GM18507 (cell line): ENCODE measurements at regions not wholly inside any gene's neighbourhood (a gene's known extent, or its start where the extent isn't known, plus 50 kb on each side); places are given as distances from the start of the nearest gene placed in this dataset.
"Not testable (repeated sequence)": the region's sequence is repeated elsewhere in the genome, so short reads cannot be mapped to it uniquely, and the experiment has no call there.

ENCODE experiments used
- DNase-seq: peaks from one replicate; pipeline ENCODE4 v3.0.0; 2011; ENCODE audit warnings: low read depth; ENCODE audit not compliant: insufficient read length; ENCODE audit errors: extremely low spot score
- FAIRE-seq: peaks from 2 replicates; lab custom pipeline; 2011; peaks lifted over from hg19 to GRCh38; lab: Jason Lieb, UNC

- no peak for DNase-seq
- no peak for FAIRE-seq
Observed at GRCh38 chr6:121627761-121628160, 192.3 kb downstream of the GJA1 start.

GRCh38 chr6:121630716-121631115, 195.3 kb downstream of the GJA1 start:
- FAIRE-seq, result no peak
- DNase-seq, result no peak

DNA sequence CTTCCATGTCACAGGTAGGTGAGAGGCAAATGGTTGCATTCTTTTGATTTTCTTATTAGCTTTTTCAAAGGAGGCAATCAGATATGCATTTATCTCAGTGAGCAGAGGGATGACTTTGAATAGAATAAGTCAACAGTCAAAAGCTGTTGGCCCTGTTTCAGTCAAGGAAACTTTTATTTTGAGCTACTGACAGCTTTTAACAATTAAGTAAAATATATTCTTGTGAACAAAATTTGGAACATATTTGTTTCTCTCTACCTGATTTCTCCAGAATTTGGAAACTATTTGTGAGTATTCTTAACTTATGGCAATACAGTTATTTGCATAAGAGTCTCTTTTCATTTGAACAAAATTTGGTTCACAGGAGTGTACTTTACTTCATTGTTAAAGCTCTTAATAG, 196.3 kb downstream of the GJA1 start:
- not testable (repeated sequence) for FAIRE-seq

DNA sequence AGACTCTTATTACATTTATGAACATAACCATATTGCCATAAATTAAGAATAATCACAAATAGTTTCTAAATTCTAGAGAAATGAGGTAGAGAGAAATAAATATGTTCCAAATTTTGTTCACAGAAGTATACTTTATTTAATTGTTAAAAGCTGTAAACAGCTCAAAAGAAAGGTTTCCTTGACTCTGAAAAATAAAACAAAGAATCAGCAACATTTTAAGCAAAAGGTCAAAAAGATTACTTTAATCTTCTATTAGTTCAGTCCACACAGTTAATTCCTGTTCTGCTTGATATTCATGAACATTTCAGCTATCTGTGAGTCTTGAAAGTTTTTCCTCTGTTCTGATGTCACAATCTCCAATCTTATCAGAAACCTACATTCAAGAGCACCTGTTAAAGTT, 197.9 kb downstream of the GJA1 start:
- FAIRE-seq, result no peak
- DNase-seq, result no peak

More for the DNA sequence above, 196.3 kb downstream of the GJA1 start:
- not testable (repeated sequence) for DNase-seq

- not testable (repeated sequence) for FAIRE-seq, DNase-seq
Observed at GRCh38 chr6:121634586-121634985, 199.1 kb downstream of the GJA1 start.

DNA sequence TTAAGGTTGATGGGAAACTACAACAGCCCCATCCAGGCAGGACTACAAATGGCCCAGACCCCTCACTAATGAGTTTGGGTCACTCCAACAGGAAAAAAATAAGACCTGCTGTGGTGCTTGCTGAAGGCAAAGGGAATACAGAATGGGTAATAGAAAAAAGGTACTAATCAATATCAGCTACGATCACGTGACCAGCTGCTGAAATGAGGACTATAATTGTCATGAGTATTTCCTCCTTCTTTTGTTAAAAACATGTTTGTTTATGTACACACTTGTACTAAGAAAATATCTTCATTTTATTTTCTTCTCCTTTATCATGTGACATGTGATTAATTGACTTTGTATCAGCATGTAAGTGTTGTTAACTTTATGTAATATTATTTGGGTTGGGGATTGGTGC, 199.9 kb downstream of the GJA1 start:
- DNase-seq (no peak), FAIRE-seq (no peak)

DNA sequence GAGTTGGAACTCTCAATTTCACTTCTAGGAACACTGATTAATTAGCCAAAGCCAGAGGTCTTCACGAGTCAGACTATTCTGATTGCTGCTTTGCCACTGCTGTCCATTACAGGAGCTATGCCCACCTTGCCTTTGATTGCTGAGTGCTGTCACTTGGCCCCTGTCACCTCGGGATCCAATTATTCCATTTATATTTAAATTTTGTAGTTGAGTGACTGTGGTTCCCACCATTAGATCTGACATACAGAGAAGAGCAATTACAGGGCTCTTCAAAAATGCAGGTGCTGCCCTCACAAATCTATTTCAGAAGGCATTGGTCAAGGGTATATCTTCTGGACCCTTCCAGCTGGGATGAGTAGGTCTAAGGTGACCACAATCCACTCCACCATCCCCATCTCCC, 200.8 kb downstream of the GJA1 start:
- not testable (repeated sequence) for FAIRE-seq, DNase-seq

DNA sequence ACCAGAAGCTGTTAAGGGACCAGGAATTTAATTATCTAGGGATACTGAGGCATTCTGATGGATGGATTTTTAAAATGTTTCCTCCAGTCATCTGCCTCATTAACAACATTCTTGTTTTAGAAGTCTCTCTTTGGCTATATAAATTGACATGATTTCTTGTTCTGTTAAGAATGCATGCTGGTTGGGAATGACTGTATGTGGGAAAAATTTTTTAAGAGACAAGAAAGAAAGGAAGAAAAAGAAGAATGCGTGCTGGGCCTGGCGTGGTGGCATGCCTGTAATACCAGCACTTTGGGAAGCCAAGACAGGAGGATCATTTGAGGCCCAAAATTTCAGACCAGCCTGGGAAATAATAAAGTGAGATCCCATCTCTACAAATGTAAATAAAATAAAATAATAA, 203.6 kb downstream of the GJA1 start:
- DNase-seq (no peak), FAIRE-seq (no peak)

GRCh38 chr6:121641158-121641557, 205.7 kb downstream of the GJA1 start:
- DNase-seq, result no peak

GRCh38 chr6:121645100-121645745, 209.8 kb downstream of the GJA1 start:
- FAIRE-seq, result no peak
- DNase-seq, result no peak

More at GRCh38 chr6:121641158-121641557, 205.7 kb downstream of the GJA1 start:
- no peak for FAIRE-seq

- no peak for DNase-seq
Observed at GRCh38 chr6:121647905-121648304, 212.5 kb downstream of the GJA1 start.

GRCh38 chr6:121649951-121650350, 214.5 kb downstream of the GJA1 start:
- no peak for FAIRE-seq
- DNase-seq, result no peak

More at GRCh38 chr6:121647905-121648304, 212.5 kb downstream of the GJA1 start:
- no peak for FAIRE-seq

DNA sequence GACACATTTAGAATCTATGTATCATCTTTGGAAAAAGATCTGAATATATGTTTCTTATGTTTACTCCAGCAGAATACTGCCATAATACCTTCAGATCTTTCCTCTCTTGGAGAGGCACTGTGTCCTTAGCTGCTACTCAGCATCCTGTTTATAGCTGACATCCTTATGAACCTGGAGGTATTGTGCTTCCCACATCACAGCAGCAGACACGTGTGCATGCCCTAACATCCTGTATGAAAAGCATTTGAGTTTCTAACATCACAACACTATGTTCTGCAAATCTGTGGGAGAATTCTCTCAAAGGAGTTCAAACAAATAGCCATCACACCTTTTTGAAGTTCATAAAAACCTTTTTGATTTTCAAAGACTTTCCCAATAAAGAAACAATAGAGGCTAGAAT, 216.0 kb downstream of the GJA1 start:
- no peak for FAIRE-seq

GRCh38 chr6:121652223-121652622, 216.8 kb downstream of the GJA1 start:
- FAIRE-seq, result no peak
- DNase-seq, result no peak

More for the DNA sequence above, 216.0 kb downstream of the GJA1 start:
- DNase-seq, result no peak

- DNase-seq (no peak), FAIRE-seq (no peak)
Observed at GRCh38 chr6:121652726-121653623, 217.5 kb downstream of the GJA1 start.

GRCh38 chr6:121653624-121654008, 218.2 kb downstream of the GJA1 start:
- no peak for FAIRE-seq

GRCh38 chr6:121657972-121658371, 222.5 kb downstream of the GJA1 start:
- DNase-seq (no peak), FAIRE-seq (no peak)

More at GRCh38 chr6:121653624-121654008, 218.2 kb downstream of the GJA1 start:
- DNase-seq, result no peak

- no peak for DNase-seq
- no peak for FAIRE-seq
Observed at GRCh38 chr6:121660277-121660676, 224.8 kb downstream of the GJA1 start.

- FAIRE-seq, result no peak
- no peak for DNase-seq
Observed at GRCh38 chr6:121663292-121663810, 227.9 kb downstream of the GJA1 start.

GRCh38 chr6:121664158-121664557, 228.7 kb downstream of the GJA1 start:
- no peak for DNase-seq
- FAIRE-seq, result no peak
